HCT116 (cell line): ENCODE measurements at regions not wholly inside any gene's neighbourhood (a gene's known extent, or its start where the extent isn't known, plus 50 kb on each side); places are given as distances from the start of the nearest gene placed in this dataset.

ENCODE experiments used
- ATAC-seq: fragments of 200-7000 bp; cut with Tn5 transposase; 2 replicates; pipeline ENCODE4 v1.9.1; 2020; ENCODE audit warnings: mild to moderate bottlenecking, moderate library complexity
- BruUV-seq: library from RNA; stranded (reverse); fragments of 400-500 nt; replicated peaks from 2 replicates; lab custom pipeline; 2021; lab: Mats Ljungman, UMichigan
- CTCF ChIA-PET: fragments of 300-600 bp; sonication (Branson Sonifier 250); formaldehyde crosslinking; loops from one replicate; lab custom pipeline; 2021; ENCODE audit warnings: antibody characterized with exemption; lab: Charles Lee
- POLR2A ChIA-PET: fragments of 300-600, 350-600 bp; sonication (Branson Sonifier 250); formaldehyde crosslinking; loops from one replicate; lab custom pipeline; 2021; ENCODE audit warnings: antibody characterized with exemption; lab: Charles Lee
- RAD21 ChIA-PET, 2 experiments: fragments of 300-600 bp; sonication (Branson Sonifier 250); formaldehyde crosslinking; loops; one replicate each; lab custom pipeline; 2023; ENCODE audit warnings: low total read pairs in 2 of 2; ENCODE audit not compliant: uncharacterized antibody in 2 of 2, unreplicated experiment in 2 of 2, low non-redundant PET in 1 of 2; lab: Charles Lee
- DNase-seq: peaks from one replicate; pipeline ENCODE4 v3.0.0-alpha.2; 2010; ENCODE audit warnings: low read depth, low spot score
- H2AFZ ChIP-seq: fragments of 200-600 bp; shearing (Covaris generic), sonication (generic); 2 replicates; pipeline ENCODE4 v1.6.1; 2017; ENCODE audit warnings: low read depth, mixed run types, mixed read lengths, antibody characterized with exemption, low read length; ENCODE audit not compliant: poor library complexity, severe bottlenecking
- H3K27ac ChIP-seq: 2 replicates; pipeline ENCODE4 v1.5.1; 2012; ENCODE audit warnings: low read depth, low read length
- H3K27me3 ChIP-seq: fragments of 200-600 bp; sonication (generic); 2 replicates; pipeline ENCODE4 v1.6.1; 2016; ENCODE audit warnings: mixed run types, low read length, mixed read lengths; ENCODE audit not compliant: insufficient read depth
- H3K36me3 ChIP-seq, 2 experiments: fragments of 200-500 bp in 1 of 2; fragments of 200-600 bp in 1 of 2; sonication (Bioruptor generic) in 1 of 2; sonication (generic) in 1 of 2; 2 replicates each; pipeline versions ENCODE4 v1.5.1 to v1.6.1; 2014 to 2016; ENCODE audit warnings: low read length in 2 of 2, inconsistent platforms in 1 of 2, mixed read lengths in 1 of 2, mixed run types in 1 of 2; ENCODE audit not compliant: insufficient read depth in 2 of 2, control insufficient read depth in 1 of 2
- H3K4me1 ChIP-seq, 2 experiments: fragments of 200-600 bp in 1 of 2; sonication (generic) in 1 of 2; 2 replicates each; pipeline versions ENCODE4 v1.5.1 to v1.6.1; 2012 to 2017; ENCODE audit warnings: low read length in 2 of 2, inconsistent platforms in 1 of 2, mild to moderate bottlenecking in 1 of 2, mixed read lengths in 1 of 2, mixed run types in 1 of 2, moderate library complexity in 1 of 2; ENCODE audit not compliant: insufficient read depth in 2 of 2, control insufficient read depth in 1 of 2
- H3K4me2 ChIP-seq: fragments of 200-600 bp; sonication (generic); 2 replicates; pipeline ENCODE4 v1.6.1; 2017; ENCODE audit warnings: mixed run types, low read length, mixed read lengths
- H3K4me3 ChIP-seq, 2 experiments: fragments of 200-600 bp in 1 of 2; sonication (generic) in 1 of 2; replicated peaks in 1 of 2; 2 replicates each; pipeline ENCODE4 v1.5.1; 2011 to 2016; ENCODE audit warnings: low read length in 2 of 2, control low read depth in 1 of 2, low read depth in 1 of 2, mild to moderate bottlenecking in 1 of 2, mixed read lengths in 1 of 2, mixed run types in 1 of 2
- H3K79me2 ChIP-seq: fragments of 200-600 bp; sonication (generic); 2 replicates; pipeline ENCODE4 v1.6.1; 2017; ENCODE audit warnings: mild to moderate bottlenecking, mixed run types, low read length, moderate library complexity, mixed read lengths; ENCODE audit not compliant: insufficient read depth
- H3K9ac ChIP-seq: fragments of 200-600 bp; sonication (generic); 2 replicates; pipeline ENCODE4 v1.6.1; 2016; ENCODE audit warnings: low read length, mixed read lengths
- H3K9me2 ChIP-seq: fragments of 200-600 bp; sonication (generic), shearing (Covaris generic); 2 replicates; pipeline ENCODE4 v1.6.1; 2017; ENCODE audit warnings: mixed run types, mild to moderate bottlenecking, moderate library complexity; ENCODE audit not compliant: insufficient read depth
- H3K9me3 ChIP-seq, 2 experiments: fragments of 200-500 bp in 1 of 2; fragments of 200-600 bp in 1 of 2; sonication (Bioruptor generic) in 1 of 2; sonication (generic) in 1 of 2; 2 replicates each; pipeline ENCODE4 v1.6.1; 2014 to 2017; ENCODE audit warnings: low read length in 2 of 2, mixed read lengths in 2 of 2, inconsistent platforms in 1 of 2, low read depth in 1 of 2, mild to moderate bottlenecking in 1 of 2, mixed run types in 1 of 2, moderate library complexity in 1 of 2; ENCODE audit not compliant: control insufficient read depth in 1 of 2, insufficient read depth in 1 of 2
- H4K20me1 ChIP-seq: fragments of 200-600 bp; sonication (generic), shearing (Covaris generic); 2 replicates; pipeline ENCODE4 v1.6.1; 2017; ENCODE audit warnings: mixed run types, mild to moderate bottlenecking, moderate library complexity; ENCODE audit not compliant: insufficient read depth
- CBX3 ChIP-seq: IDR thresholded peaks from 2 replicates; pipeline ENCODE4 v1.6.1; 2012; ENCODE audit warnings: low read depth
- CEBPB ChIP-seq: IDR thresholded peaks from 2 replicates; pipeline ENCODE4 v1.6.1; 2012; ENCODE audit warnings: low read depth
- CTCF ChIP-seq, 3 experiments: fragments of 200-600 bp in 1 of 3; sonication (generic) in 1 of 3; IDR thresholded peaks in 2 of 3; conservative IDR thresholded peaks in 1 of 3; 2 replicates each; pipeline ENCODE4 v1.5.1; 2012 to 2017; ENCODE audit warnings: low read depth in 2 of 3, low read length in 2 of 3, antibody characterized with exemption in 1 of 3, borderline replicate concordance in 1 of 3, control low read depth in 1 of 3, mild to moderate bottlenecking in 1 of 3, mixed read lengths in 1 of 3, mixed run types in 1 of 3, moderate library complexity in 1 of 3; ENCODE audit not compliant: insufficient read depth in 1 of 3
- EGR1 ChIP-seq: IDR thresholded peaks from 2 replicates; pipeline ENCODE4 v1.6.1; 2012; ENCODE audit warnings: low read depth
- ELF1 ChIP-seq: IDR thresholded peaks from 2 replicates; pipeline ENCODE4 v1.6.1; 2012; ENCODE audit warnings: low read depth, borderline replicate concordance
- EZH2 ChIP-seq: fragments of 200-600 bp; sonication (generic); IDR thresholded peaks from 2 replicates; pipeline ENCODE4 v1.6.1; 2017; ENCODE audit warnings: antibody characterized with exemption, mixed run types
- EZH2phosphoT487 ChIP-seq: fragments of 200-600 bp; IDR thresholded peaks from 2 replicates; pipeline ENCODE4 v1.6.1; 2018; ENCODE audit warnings: antibody characterized with exemption, borderline replicate concordance
- FOSL1 ChIP-seq: IDR thresholded peaks from 2 replicates; pipeline ENCODE4 v1.6.1; 2012; ENCODE audit warnings: low read depth
- JUND ChIP-seq: IDR thresholded peaks from 2 replicates; pipeline ENCODE4 v1.6.1; 2012
- POLR2AphosphoS5 ChIP-seq: IDR thresholded peaks from 2 replicates; pipeline ENCODE4 v1.6.1; 2011; ENCODE audit warnings: mild to moderate bottlenecking, low read depth, low read length, moderate library complexity
- RAD21 ChIP-seq: IDR thresholded peaks from 2 replicates; pipeline ENCODE4 v1.6.1; 2012; ENCODE audit warnings: low read depth, mild to moderate bottlenecking
- REST ChIP-seq: IDR thresholded peaks from 2 replicates; pipeline ENCODE4 v1.6.1; 2012; ENCODE audit warnings: low read depth
- SP1 ChIP-seq: IDR thresholded peaks from 2 replicates; pipeline ENCODE4 v1.6.1; 2012; ENCODE audit warnings: low read depth
- SRF ChIP-seq: IDR thresholded peaks from 2 replicates; pipeline ENCODE4 v1.6.1; 2012; ENCODE audit warnings: low read depth
- TCF7L2 ChIP-seq: IDR thresholded peaks from 2 replicates; pipeline ENCODE4 v1.7.0; 2011; ENCODE audit warnings: borderline replicate concordance, inconsistent platforms; ENCODE audit not compliant: insufficient read depth, insufficient read length; ENCODE audit errors: extremely low read depth
- ZBTB33 ChIP-seq: IDR thresholded peaks from 2 replicates; pipeline ENCODE4 v1.6.1; 2011; ENCODE audit warnings: mild to moderate bottlenecking, low read length, moderate library complexity; ENCODE audit not compliant: insufficient replicate concordance; ENCODE audit errors: extremely low read depth
- ZFX ChIP-seq: fragments of 450-650 bp; IDR thresholded peaks from 2 replicates; pipeline ENCODE4 v1.6.1; 2017
- ZNF274 ChIP-seq: fragments of 200-500 bp; sonication (Bioruptor generic); IDR thresholded peaks from 2 replicates; pipeline ENCODE4 v1.6.1; 2014; ENCODE audit warnings: mild to moderate bottlenecking, low read depth, low read length, inconsistent platforms
- intact Hi-C: fragments of 100-400 bp; cut with micrococcal nuclease; formaldehyde crosslinking; loops from 2 replicates; pipeline ENCODE4 v1.10.0; 2022
- TF ChIP-seq, protein P1 (sequence below): IDR thresholded peaks from 2 replicates; pipeline ENCODE4 v1.6.1; 2012
- TF ChIP-seq, protein P2 (sequence below): IDR thresholded peaks from 2 replicates; pipeline ENCODE4 v1.6.1; 2012

GRCh38 chr6:105609375-105609991, 206.6 kb upstream of the PREP start:
- no peak overlapping the region for H3K27ac ChIP-seq
- no peak overlapping the region for H3K4me2 ChIP-seq
- H3K79me2 ChIP-seq = no peaks in the 10 kb centered on the region
- no peak overlapping the region for H3K9ac ChIP-seq
- ChIA-PET POLR2A (no interaction called here), RAD21 (no interaction called here), CTCF (no interaction called here)
- no peak overlapping the region for H3K4me3 ChIP-seq
- ATAC-seq (no peak), DNase-seq (no peak)
- H3K4me1 ChIP-seq = peaks cover 5 to 14% of the 10 kb centered on the region in 2 experiments; a peak in 3 of 4 replicates
- H3K9me2 ChIP-seq = no peaks in the 10 kb centered on the region
- no peaks in the 10 kb centered on the region for H3K27me3 ChIP-seq
- H3K9me3 ChIP-seq = no peaks in the 10 kb centered on the region
- intact Hi-C loops = no loop called here
- H4K20me1 ChIP-seq = no peaks in the 10 kb centered on the region
- BruUV-seq = no TSS peak
- H3K36me3 ChIP-seq = no peaks in the 10 kb centered on the region
- TF ChIP-seq, protein P1, sequence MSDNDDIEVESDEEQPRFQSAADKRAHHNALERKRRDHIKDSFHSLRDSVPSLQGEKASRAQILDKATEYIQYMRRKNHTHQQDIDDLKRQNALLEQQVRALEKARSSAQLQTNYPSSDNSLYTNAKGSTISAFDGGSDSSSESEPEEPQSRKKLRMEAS = no peak
- TF ChIP-seq TCF7L2 = no peak
- TF ChIP-seq JUND = no peak
- TF ChIP-seq POLR2AphosphoS5 = no peak
- no peak for TF ChIP-seq EZH2
- no peak for TF ChIP-seq ZFX
- no peak for TF ChIP-seq SRF
- TF ChIP-seq ZNF274 = no peak
- TF ChIP-seq REST = no peak
- TF ChIP-seq ZBTB33 = no peak
- no peak for TF ChIP-seq RAD21
- no peak for TF ChIP-seq FOSL1
- TF ChIP-seq EZH2phosphoT487 = no peak
- TF ChIP-seq CBX3 = no peak
- TF ChIP-seq CTCF (IDR thresholded peaks at IDR 0.05 in 2 of 3, conservative IDR thresholded peaks at IDR 0.05 in 1 of 3; ENCODE audit: borderline replicate concordance in 1 of 3, insufficient read depth in 1 of 3, low read depth in 2 of 3, low read length in 2 of 3) = no peak
- no peak for TF ChIP-seq EGR1
- no peak for TF ChIP-seq SP1
- TF ChIP-seq, protein P2, sequence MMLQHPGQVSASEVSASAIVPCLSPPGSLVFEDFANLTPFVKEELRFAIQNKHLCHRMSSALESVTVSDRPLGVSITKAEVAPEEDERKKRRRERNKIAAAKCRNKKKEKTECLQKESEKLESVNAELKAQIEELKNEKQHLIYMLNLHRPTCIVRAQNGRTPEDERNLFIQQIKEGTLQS = no peak
- TF ChIP-seq ELF1 = no peak
- TF ChIP-seq CEBPB = no peak
- no peak overlapping the region for H2AFZ ChIP-seq
